GM18508 (cell line): ENCODE measurements at regions not wholly inside any gene's neighbourhood (a gene's known extent, or its start where the extent isn't known, plus 50 kb on each side); places are given as distances from the start of the nearest gene placed in this dataset.

ENCODE experiments used
- ATAC-seq: cut with Tn5 transposase; IDR thresholded peaks from one replicate; pipeline ENCODE4 v1.9.1; 2021; ENCODE audit warnings: moderate number of reproducible peaks; ENCODE audit not compliant: insufficient read depth, unreplicated experiment

DNA sequence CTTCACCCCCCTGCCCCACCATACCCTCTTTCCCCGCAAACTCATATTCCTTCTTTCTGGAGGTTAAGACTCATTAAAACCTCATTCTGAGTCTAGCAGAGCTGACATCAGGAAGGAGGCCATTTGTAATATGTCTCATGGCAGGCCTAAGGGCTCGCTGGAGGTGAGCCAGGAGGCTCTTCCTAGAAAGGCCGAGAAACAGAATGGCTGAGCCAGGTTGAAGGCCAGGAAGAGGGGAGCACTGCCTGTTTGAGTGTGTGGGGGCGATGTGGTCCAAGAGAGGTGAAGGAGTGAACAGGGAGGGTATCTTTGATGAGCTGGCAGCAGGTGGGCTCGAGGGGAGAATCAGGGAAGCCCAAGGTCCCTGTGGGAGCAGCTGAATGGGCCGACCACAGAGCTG lies 317.3 kb downstream of the TLE3 start:
- no peak for ATAC-seq

DNA sequence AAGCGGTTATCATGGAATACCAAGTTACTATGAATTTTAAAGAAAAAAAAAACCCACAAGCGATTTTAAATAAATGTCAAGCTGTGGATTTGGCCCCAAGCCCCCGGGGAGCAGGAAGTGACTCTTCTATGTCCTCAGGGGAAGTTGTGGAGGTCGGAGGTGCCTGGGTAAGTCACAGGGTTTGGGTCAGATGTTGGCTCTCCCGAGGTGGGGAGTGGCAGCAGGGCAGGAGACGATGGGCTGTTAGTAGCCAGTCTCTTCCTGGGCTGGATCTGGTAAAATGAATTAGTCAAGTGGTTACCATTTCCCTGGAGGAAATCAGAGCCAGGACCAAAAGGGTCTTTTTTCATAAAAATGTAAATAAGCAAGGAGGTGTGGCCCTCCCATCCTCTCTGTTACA lies 316.7 kb downstream of the TLE3 start:
- no peak for ATAC-seq

DNA sequence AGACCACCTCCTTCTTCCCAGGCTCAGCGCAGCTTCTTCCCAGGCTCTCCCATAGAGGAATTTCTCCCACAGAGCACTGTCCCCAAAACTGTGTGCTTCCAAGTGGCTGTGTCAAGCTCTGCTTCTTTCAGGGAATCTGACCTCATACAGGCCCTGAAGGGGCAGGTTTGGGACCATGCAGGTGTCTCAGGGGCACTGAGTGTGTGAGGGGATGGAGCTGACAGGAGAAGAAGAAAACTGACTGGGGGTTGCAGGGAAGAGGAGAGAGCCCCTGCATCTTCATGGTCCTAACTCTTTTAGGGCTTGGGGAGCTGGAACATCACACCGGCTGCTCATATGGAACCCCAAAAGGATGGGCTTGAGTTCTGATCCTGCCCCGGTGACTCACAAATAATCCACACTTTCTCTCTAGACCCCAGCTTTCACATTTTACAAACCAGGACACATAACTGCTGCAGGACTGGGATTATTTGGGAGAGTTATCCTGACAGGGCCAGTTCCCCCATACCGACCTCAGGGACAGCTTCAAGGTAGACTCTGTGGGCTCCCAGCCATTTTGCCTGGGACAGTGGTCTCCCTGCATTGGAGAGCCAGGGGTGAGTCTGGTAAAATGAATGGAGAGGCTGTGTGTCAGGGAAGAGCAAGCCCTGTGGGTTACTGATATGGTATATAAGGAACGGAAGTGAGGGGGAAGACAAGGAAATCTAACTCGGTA lies 316.1 kb downstream of the TLE3 start:
- no peak for ATAC-seq

DNA sequence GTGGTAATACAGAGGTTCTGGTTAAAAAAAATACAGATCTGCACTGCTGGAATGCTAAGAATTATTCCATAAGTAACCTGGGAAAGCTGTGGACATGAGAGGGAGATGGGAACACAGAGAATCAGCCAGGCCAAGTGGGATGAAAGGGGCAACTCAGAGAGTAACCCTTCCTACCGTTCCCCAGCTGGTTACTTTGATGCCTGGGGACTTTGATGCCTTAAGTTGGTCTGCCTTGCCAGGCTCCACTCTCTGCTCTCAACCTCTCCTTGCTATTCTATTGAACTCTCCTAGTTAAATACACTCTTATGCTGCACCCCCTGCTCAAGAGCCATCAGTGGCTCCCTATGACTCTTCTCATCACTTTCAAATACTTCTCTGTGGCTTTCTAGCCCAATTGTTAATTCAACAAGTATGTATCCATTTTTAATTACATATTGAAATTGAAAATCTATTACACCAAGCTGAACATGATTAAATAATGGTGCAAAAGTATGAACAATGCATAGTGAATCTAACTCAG lies 315.5 kb downstream of the TLE3 start:
- ATAC-seq, result no peak

DNA sequence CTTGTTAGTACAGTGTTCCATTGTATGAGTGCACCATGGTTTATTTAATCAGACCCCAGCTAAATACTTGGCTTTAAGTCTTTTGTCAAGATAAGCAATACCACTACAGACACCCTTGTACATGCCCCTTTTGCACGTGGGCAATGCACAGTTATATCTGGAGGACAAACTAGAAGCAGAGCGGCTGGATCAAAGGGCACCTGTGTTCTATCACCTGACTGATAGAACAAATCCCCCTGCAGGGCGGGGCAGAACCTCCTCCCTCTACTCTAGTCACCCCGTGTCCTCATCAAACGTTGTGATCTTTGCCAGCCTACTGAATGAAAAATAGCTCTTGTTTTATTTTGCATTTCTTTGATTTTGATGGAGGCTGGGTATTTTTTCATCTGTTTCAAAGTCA lies 314.9 kb downstream of the TLE3 start:
- ATAC-seq, result no peak

DNA sequence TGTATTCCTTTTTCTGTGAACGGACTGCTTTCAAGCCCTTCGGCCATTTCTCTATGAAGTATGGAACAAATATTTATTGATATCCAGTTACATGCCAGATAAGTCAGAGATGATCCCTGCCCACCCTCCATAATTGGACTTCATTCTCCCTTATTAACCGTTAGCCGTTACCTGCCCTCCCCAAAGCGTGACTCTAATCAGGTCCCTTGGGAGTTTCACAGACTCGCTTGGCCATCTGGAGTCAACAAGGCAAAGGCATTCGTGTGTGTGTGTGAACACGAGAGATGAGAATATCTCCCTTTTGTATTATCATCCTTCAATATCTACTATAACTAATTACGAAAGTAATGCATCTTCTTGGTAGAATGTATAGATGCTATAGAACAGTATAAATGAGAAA lies 314.5 kb downstream of the TLE3 start:
- no peak for ATAC-seq

DNA sequence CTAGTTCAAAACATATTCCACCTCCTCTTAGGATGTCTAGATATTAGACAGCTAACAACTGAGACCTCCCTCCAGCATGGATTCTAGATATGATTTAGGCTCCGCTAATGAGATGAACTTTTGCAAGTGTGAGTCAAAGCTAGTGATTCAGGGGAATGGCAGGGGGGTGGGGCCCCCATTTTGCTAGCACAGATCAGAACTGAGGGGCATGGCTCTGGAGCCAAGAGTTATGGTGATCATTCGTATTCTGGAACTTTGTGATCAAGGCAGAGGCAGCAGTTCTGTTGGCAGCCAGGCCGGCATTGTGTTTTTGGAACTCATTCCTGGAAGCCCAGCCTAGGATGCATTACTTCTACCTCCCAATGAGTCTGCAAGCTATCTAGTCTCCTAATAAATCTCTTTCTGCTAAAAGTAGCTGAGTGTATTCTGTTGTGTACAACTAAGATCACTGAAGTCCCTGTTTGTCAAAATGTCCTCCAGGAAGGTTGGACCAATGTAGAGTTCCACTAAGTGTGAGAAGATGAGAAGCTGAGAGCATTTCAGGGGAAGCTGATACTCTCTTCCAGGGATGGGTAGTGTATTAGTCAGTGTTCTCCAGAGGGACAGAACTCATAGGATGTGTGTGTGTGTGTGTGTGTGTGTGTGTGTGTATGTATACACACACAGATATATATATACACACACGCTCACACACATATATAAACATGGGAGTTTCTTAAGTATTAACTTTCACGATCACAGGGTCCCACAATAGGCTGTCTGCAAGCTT lies 312.7 kb downstream of the TLE3 start:
- no peak for ATAC-seq

DNA sequence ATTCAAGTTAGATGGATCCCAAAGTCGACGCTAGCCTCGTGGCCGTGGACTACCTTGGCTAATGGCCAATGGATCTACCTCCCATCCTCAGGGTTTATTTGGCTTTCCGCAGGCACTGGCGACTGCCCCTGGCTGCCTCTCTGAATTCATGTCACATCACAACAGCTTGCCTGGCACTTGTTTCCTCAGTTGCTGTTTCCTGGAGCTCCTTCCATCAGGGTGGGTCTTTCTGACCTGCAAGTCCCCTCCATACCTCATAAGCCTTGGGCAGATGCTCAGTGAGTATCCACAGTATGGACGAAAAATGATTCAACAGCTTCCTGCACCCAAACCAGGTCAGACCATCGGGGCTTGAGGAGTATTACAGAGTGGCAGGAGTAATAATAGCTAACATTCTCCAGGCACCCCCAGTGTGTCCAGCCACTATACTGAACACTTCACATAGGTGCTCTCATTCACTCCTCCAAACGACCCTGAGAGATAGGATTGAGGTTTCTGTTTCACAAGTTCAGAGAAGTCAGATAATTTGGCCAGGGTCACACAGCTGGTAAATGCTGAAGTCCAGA lies 311.5 kb downstream of the TLE3 start:
- ATAC-seq, result no peak

DNA sequence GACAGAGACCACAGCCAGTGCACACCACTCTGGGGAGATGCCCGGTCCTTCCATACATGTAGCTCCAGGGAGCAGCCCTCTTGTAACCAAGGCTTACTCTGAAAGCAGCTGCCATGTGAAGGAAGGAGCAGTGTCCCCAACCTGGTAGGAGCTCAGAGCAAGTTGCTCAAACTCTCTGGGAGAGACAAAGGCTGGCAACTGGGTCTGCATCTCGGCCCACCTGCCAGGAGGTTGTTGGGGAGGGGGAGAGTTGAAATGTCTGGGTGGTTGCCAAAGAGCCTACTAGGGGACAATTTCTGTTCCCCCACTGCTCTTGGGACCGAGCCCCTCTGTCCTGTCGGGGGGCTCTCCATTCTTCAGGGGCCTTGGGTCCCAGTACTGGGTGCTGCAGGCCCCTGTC lies 309.9 kb downstream of the TLE3 start:
- ATAC-seq, result no peak

DNA sequence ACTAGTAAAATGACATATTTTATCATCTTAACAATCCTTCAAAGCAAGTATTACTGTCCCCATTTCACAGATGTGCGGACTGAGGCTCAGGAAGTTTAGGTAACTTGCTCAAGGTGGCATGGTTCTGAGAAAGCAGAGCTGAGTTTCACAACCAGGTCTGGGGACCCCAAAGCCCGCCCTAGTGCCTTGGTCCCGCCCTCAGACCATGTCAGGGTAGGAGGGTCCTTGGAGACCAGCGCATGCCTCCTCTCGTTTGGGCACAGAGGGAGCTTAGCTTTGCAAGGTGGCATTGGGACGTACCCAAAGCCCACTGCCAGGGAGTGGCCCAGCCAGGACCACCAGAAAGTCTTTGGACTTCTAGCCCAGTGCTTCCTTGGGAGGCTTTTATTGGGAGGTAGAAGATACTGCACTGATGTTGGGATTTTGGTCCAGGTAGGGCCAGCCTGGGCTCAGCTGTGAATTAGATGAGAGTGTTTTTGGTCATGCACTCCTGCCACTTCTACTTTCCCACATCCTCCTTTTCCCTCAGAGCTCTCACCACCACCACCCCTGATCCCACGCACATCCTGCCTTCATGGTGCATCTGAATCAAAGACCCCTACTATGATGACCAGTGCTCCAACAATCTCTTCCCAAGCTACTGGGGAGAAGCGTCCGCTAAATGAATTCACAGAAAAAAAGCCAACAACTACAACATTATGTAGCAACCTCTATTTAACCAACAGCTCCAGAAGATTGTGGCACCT lies 307.9 kb downstream of the TLE3 start:
- ATAC-seq, result no peak

DNA sequence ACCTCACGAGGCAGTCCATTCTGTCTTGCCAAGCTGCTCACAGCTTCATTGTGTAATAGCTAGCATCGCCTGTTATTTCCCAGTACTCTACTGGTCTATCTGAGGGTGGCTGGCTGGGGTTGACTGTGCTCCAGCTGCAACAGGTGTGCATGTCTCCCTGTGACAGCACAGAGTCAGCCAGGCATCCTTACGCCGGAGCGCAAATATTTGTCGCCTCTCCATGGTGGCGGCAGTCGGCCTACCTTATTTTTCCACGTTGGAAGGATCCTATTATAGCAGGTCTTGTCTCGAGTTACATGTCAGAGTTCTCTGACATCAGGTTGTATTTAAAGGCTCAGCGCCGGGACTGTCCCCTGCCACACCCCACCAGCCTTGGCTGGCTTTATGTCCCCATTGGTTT lies 307.1 kb downstream of the TLE3 start:
- no peak for ATAC-seq

DNA sequence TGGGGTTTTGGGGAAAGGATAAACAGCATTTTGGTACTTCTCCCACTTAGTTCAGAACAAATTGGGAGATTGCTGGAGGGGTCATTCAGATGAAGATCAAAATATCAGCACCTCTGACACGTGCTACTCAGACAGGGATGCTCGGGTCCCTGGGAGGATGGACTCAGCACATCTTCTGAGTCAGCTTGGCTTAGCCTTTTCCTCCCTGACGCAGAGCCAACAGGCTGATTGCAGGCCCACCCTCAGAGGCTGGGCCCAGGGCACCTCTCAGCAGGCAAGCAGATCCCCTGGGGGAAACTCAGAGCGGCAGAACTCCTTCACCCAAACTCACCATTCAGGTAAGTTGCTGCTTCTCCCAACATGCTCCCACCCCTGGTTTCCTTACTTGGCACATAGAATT lies 304.9 kb downstream of the TLE3 start:
- ATAC-seq, result no peak

DNA sequence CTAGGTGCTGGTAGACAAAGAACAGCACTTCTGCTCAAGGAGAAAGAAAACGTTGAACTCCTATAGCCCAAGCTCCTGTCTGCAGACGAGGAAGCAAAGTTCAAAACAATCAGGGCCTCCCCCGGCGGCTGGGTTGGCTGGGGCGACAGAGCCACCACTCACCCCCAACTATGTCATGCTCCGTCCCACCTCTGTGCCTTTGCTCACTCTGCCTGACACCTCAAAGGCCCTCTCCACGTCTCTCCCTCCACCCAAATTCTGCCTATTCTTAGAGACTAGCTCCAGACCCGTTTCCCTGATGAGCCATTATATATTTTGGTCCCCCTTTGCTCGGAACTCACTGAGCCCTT lies 304.3 kb downstream of the TLE3 start:
- ATAC-seq, result no peak

DNA sequence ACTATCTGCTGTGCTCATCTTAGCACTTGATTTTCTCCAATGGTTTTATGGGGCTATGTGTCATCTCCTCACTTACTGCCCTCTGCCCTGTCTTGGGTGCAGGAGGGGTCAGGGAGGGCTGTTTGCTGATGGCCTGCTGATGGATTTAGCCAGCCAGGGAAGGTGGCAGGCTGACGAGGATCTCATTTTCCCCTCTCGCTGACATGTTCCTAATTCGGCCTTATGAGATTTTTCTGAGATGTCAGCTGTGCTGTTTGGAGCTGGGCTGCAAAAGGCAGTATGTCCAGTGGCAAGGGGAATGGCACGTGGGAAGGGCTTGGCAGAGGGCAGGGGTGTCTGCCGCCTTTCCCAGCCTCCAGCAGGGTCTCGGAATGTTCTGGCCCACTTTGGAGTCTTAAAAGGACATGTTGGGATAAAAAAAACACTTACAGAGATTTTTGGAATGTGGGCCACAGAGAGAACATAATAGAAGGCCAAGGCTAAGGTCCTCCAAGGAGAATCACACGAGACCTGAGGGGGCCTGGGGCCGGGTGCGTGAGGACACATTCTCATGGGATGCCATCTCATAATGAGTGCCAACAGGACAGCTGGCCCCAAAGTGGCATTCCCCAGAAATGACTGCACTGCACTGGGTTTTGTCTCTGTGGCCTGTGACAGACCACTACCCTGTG lies 303.8 kb downstream of the TLE3 start:
- no peak for ATAC-seq

DNA sequence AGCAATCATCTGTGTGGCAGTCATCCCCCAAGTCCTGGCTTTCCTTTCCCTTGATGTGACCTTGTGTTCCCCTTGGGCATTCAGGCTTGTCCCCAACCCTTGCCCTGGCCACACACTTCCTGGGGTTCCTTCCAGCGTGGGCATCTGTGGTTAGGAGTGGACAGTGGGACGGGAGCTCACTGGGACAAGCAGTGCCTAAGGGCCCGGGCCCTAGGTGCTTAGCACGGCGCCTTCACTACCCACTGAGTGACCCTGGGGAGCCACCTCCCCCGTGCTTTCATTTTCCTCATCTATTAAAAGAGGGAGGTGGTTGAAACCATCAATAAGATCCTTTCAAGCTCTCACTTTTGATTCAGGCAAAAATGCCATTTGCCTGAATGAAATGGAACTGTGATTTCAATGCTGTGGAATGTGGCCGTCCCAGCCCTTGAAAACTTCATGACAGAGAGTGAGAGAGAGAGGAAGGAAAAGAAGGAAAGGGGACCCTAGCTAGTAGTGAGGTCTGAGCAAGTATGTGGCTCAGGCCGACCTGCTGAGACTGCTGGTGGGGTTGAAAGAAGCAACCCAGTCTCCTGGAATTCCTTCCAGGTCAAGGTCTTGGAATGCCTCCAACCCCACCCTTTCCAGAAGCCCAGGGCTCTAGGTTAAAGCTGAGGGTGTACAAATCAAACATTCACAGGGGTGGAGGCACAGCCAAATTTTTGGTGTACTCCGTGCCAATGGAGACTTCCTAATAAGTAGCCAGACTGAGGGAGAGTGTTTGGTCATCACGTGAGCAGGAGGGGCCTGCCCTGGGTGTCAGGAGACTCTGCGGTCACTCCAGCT lies 302.9 kb downstream of the TLE3 start:
- ATAC-seq, result no peak

DNA sequence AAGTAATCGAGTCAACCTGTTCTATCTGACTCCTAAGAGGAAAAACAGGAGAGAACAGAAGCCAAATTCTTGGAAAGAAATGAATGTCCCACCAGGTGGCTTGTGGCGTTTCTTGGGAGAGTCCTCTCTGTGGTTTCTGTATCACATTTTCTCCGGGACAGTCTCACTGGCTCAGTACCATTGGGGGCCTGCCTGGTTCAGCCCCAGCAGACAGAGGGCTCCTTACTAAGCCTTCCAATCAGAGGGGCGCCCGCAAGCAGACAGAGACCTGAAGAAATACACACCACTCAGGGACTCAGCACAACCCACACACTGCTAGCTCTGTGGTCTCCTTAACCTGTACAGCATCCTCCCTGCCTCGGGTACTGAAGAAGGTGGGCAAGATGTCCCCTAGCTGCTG lies 302.1 kb downstream of the TLE3 start:
- ATAC-seq, result no peak

DNA sequence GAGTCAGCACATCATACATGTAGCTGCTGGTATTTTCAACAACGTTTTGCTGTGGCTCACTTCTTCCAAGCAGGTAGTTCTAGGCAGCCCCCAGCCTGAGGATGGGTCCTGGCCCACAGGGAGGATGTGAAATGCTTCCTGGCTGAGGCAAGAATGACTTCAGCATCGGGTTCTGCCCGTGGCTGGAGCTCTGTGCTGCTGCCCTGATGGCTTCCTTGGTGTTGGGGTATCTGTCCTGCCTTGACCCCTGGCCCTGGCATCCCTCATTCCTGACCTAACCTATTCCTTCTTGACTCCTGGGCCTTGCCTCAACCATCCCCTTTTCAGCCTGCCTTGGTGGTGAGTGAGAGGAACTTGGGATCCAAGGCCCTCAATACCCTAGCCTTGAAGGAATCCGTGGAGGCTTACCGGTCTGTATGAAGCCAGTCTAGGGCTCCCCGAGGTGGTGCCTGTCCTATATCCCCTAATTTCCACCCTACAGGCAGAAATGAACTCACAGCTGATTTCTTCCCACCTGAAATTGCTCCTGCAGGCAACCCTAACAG lies 300.6 kb downstream of the TLE3 start:
- no peak for ATAC-seq

DNA sequence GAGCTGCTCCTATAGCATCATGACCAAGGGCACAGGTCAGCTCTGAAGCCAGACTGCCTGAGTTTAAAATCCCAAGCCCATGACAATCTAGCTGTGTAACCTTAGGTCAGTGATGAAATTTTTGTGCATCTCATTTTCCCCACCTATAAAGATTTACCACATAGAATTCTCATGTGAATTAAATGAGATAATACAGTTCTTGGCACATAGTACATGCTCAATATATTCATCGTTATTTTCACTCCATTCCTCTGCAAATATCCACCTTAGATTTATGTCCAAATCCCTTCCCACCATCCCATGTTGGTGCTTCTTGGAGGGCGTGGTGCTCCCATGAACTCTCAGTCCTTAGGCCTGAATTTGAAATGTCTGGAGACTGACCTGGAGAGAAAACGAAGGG lies 300.1 kb downstream of the TLE3 start:
- no peak for ATAC-seq

DNA sequence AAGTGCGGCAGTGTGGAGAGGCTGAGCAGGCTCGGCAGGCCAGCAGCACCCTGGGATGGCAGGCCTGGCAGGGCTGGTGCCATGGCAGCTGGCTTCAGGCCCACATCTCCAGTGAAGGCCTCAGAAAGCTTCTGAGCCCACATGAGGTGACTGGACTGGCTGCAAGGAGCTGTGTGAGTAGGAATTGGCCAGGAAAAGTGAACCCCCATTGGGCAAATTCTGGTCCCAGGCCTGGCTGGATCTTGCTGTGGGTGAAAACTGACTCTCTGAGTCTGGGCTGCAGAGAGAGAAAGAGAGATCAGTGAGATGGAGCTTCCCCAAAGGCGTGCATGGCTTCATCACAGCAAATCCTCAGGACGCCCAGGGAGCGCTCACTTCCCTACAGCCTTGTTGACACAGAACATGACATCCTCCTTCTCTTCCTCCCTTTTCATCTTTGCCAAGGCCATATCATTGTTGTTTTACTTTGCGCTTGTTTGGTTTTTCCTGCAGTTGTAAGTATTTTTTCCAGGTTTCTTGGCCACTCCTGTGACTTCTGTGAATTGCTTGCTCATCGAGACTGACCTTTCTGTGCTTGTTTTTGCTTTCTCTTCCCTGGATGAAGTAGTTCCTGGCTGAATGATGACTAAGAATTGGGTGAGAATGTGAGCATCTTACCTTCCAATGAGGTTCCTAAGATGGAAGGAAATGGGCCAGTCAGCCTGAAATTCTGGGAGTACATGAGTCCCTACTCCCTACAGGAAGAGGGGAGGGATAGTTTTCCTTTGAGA lies 299.1 kb downstream of the TLE3 start:
- no peak for ATAC-seq
